H1 (cell line): ENCODE measurements at regions not wholly inside any gene's neighbourhood (a gene's known extent, or its start where the extent isn't known, plus 50 kb on each side); places are given as distances from the start of the nearest gene placed in this dataset.

ENCODE experiments used
- CTCF ChIA-PET: fragments of 300-600 bp; sonication (Branson Sonifier 250); formaldehyde crosslinking; loops from one replicate; lab custom pipeline; 2021; ENCODE audit not compliant: partially characterized antibody; lab: Charles Lee
- POLR2A ChIA-PET: fragments of 300-600 bp; sonication (Branson Sonifier 250); formaldehyde crosslinking; loops from one replicate; lab custom pipeline; 2021; ENCODE audit warnings: inconsistent platforms; ENCODE audit not compliant: partially characterized antibody; lab: Charles Lee
- DNase-seq, 2 experiments: peaks; one replicate each; pipeline versions ENCODE4 v3.0.0 to v3.0.0-alpha.2; 2010 to 2022; ENCODE audit warnings: low spot score in 2 of 2, low read depth in 1 of 2, mixed read lengths in 1 of 2
- FAIRE-seq: peaks from 2 replicates; lab custom pipeline; 2011; peaks lifted over from hg19 to GRCh38; lab: Jason Lieb, UNC
- H2AFZ ChIP-seq: 2 replicates; pipeline ENCODE4 v1.8.1; 2012; ENCODE audit warnings: low read length, inconsistent platforms
- H2AK5ac ChIP-seq: 2 replicates; pipeline ENCODE4 v1.6.1; 2013; ENCODE audit warnings: low read depth, low read length
- H2BK120ac ChIP-seq: replicated peaks from 2 replicates; pipeline ENCODE3; 2013; ENCODE audit warnings: low read depth, low read length, inconsistent platforms
- H2BK12ac ChIP-seq: 2 replicates; pipeline ENCODE4 v1.6.1; 2013; ENCODE audit warnings: low read depth, low read length
- H2BK15ac ChIP-seq: 2 replicates; pipeline ENCODE4 v1.6.1; 2013; ENCODE audit warnings: low read length
- H2BK20ac ChIP-seq: 2 replicates; pipeline ENCODE4 v1.6.1; 2013; ENCODE audit warnings: low read length
- H2BK5ac ChIP-seq: 2 replicates; pipeline ENCODE4 v1.6.1; 2013; ENCODE audit warnings: low read depth, low read length
- H3K14ac ChIP-seq: 2 replicates; pipeline ENCODE4 v1.6.1; 2013; ENCODE audit warnings: inconsistent platforms; ENCODE audit not compliant: insufficient read length
- H3K18ac ChIP-seq: 2 replicates; pipeline ENCODE4 v1.6.1; 2013; ENCODE audit warnings: low read length; ENCODE audit errors: extremely low read depth
- H3K23ac ChIP-seq: 2 replicates; pipeline ENCODE4 v1.6.1; 2013; ENCODE audit warnings: inconsistent platforms; ENCODE audit not compliant: insufficient read length
- H3K23me2 ChIP-seq: 2 replicates; pipeline ENCODE4 v1.6.1; 2013; ENCODE audit warnings: low read depth, low read length
- H3K27ac ChIP-seq: 2 replicates; pipeline ENCODE4 v1.6.1; 2011; ENCODE audit warnings: low read depth, low read length, inconsistent platforms
- H3K27me3 ChIP-seq, 4 experiments: replicated peaks in 1 of 4; 1 replicate in 1 of 4; 2 replicates in 3 of 4; pipeline versions ENCODE4 v1.6.1 to v1.8.1; 2011 to 2013; ENCODE audit warnings: low read length in 3 of 4, mild to moderate bottlenecking in 3 of 4, inconsistent platforms in 2 of 4, mixed read lengths in 2 of 4, moderate library complexity in 1 of 4; ENCODE audit not compliant: control insufficient read depth in 3 of 4, insufficient read depth in 3 of 4; ENCODE audit errors: extremely low read depth in 1 of 4
- H3K36me3 ChIP-seq, 4 experiments: 2 replicates each; pipeline versions ENCODE4 v1.6.1 to v1.8.1; 2011 to 2013; ENCODE audit warnings: mild to moderate bottlenecking in 4 of 4, low read length in 3 of 4, moderate library complexity in 2 of 4, control low read depth in 1 of 4, inconsistent platforms in 1 of 4; ENCODE audit not compliant: insufficient read depth in 4 of 4, control insufficient read depth in 2 of 4
- H3K4ac ChIP-seq: replicated peaks from 2 replicates; pipeline ENCODE3; 2013; ENCODE audit warnings: low read length, low read depth, mixed read lengths, inconsistent platforms; ENCODE audit not compliant: insufficient read length
- H3K4me1 ChIP-seq, 4 experiments: replicated peaks in 1 of 4; 1 replicate in 1 of 4; 2 replicates in 3 of 4; pipeline versions ENCODE4 v1.6.1 to v1.8.1; 2011 to 2013; ENCODE audit warnings: low read length in 3 of 4, inconsistent platforms in 2 of 4, mixed read lengths in 1 of 4; ENCODE audit not compliant: insufficient read depth in 4 of 4, control insufficient read depth in 3 of 4
- H3K4me2 ChIP-seq, 2 experiments: 2 replicates each; pipeline versions ENCODE4 v1.6.1 to v1.8.1; 2011 to 2013; ENCODE audit warnings: low read depth in 2 of 2, low read length in 2 of 2, control low read depth in 1 of 2, inconsistent platforms in 1 of 2, mild to moderate bottlenecking in 1 of 2; ENCODE audit not compliant: insufficient read depth in 1 of 2
- H3K4me3 ChIP-seq, 4 experiments: fragments of 200-600, 300-600 bp in 1 of 4; sonication (generic), shearing (Covaris generic), sonication (Bioruptor Twin) in 1 of 4; 2 replicates each; pipeline versions ENCODE4 v1.5.1 to v1.8.1; 2011 to 2016; ENCODE audit warnings: low read length in 4 of 4, low read depth in 3 of 4, control low read depth in 2 of 4, inconsistent platforms in 2 of 4, mild to moderate bottlenecking in 2 of 4, mixed read lengths in 1 of 4, moderate library complexity in 1 of 4; ENCODE audit not compliant: insufficient read depth in 2 of 4; ENCODE audit errors: extremely low read depth in 1 of 4
- H3K56ac ChIP-seq: replicated peaks from 2 replicates; pipeline ENCODE3; 2013; ENCODE audit warnings: low read depth, mild to moderate bottlenecking, mixed read lengths, low read length, inconsistent platforms; ENCODE audit not compliant: insufficient read length
- H3K79me1 ChIP-seq: 2 replicates; pipeline ENCODE4 v1.6.1; 2013; ENCODE audit warnings: low read depth, low read length, control low read depth
- H3K79me2 ChIP-seq, 2 experiments: 2 replicates each; pipeline versions ENCODE4 v1.6.1 to v1.8.1; 2012 to 2013; ENCODE audit warnings: low read length in 2 of 2, mild to moderate bottlenecking in 2 of 2, inconsistent platforms in 1 of 2; ENCODE audit not compliant: insufficient read depth in 2 of 2, control insufficient read depth in 1 of 2
- H3K9ac ChIP-seq, 4 experiments: replicated peaks in 1 of 4; 1 replicate in 1 of 4; 2 replicates in 3 of 4; pipeline versions ENCODE4 v1.6.1 to v1.8.1; 2011 to 2013; ENCODE audit warnings: low read depth in 3 of 4, low read length in 3 of 4, control low read depth in 2 of 4, mild to moderate bottlenecking in 2 of 4, moderate library complexity in 2 of 4, inconsistent platforms in 1 of 4; ENCODE audit errors: extremely low read depth in 1 of 4
- H3K9me3 ChIP-seq, 2 experiments: 2 replicates each; pipeline versions ENCODE4 v1.6.1 to v1.8.1; 2012 to 2013; ENCODE audit warnings: mild to moderate bottlenecking in 2 of 2, moderate library complexity in 2 of 2, control low read depth in 1 of 2, inconsistent platforms in 1 of 2, low read depth in 1 of 2, low read length in 1 of 2, mixed read lengths in 1 of 2; ENCODE audit not compliant: insufficient read depth in 2 of 2
- H4K20me1 ChIP-seq, 2 experiments: replicated peaks in 1 of 2; 2 replicates each; pipeline versions ENCODE3 to v1.8.1; 2011 to 2013; ENCODE audit warnings: inconsistent platforms in 2 of 2, low read length in 2 of 2, mild to moderate bottlenecking in 1 of 2; ENCODE audit not compliant: insufficient read depth in 2 of 2, control insufficient read depth in 1 of 2
- H4K5ac ChIP-seq: 2 replicates; pipeline ENCODE4 v1.6.1; 2013; ENCODE audit warnings: low read length, low read depth, mixed read lengths, inconsistent platforms; ENCODE audit not compliant: insufficient read length
- H4K8ac ChIP-seq: 2 replicates; pipeline ENCODE4 v1.8.0; 2013; ENCODE audit warnings: mild to moderate bottlenecking, moderate library complexity, low read length, inconsistent platforms; ENCODE audit not compliant: insufficient read depth; ENCODE audit errors: extremely low read depth
- H4K91ac ChIP-seq: replicated peaks from 2 replicates; pipeline ENCODE3; 2013; ENCODE audit warnings: low read length, mixed read lengths, inconsistent platforms; ENCODE audit not compliant: insufficient read length
- EP300 ChIP-seq, 2 experiments: IDR thresholded peaks; 1 replicate in 1 of 2; 2 replicates in 1 of 2; pipeline ENCODE4 v1.6.1; 2011 to 2012; ENCODE audit warnings: low read depth in 2 of 2, low read length in 2 of 2, mild to moderate bottlenecking in 2 of 2, borderline replicate concordance in 1 of 2, inconsistent platforms in 1 of 2, moderate library complexity in 1 of 2
- WGBS, 2 experiments: shearing (Covaris generic) in 1 of 2; methylation state at CpG; one replicate each; pipeline versions ENCODE4 v1.1.6 to v1.1.7; 2013 to 2015; ENCODE audit warnings: low lambda C conversion rate in 2 of 2, mixed read lengths in 2 of 2, inconsistent platforms in 1 of 2, low coverage in 1 of 2, missing lambda C conversion rate in 1 of 2; ENCODE audit not compliant: insufficient replicate concordance in 2 of 2, insufficient coverage in 1 of 2, insufficient read length in 1 of 2; ENCODE audit errors: extremely low coverage in 1 of 2, missing lambda C conversion rate in 1 of 2; 5-methylcytosine and 5-hydroxymethylcytosine counted together

GRCh38 chr10:78544423-78545090 lies 510.9 kb downstream of the RPS24 start:
- FAIRE-seq = no peak

More at GRCh38 chr10:78544423-78545090, 510.9 kb downstream of the RPS24 start:
- H2AK5ac ChIP-seq = no peak overlapping the region
- no peak overlapping the region for H2BK12ac ChIP-seq
- H3K79me2 ChIP-seq = no peaks in the 10 kb centered on the region
- H3K4me2 ChIP-seq = no peak overlapping the region
- no peak overlapping the region for H3K18ac ChIP-seq
- no peaks in the 10 kb centered on the region for H3K79me1 ChIP-seq
- no peak overlapping the region for H4K5ac ChIP-seq
- no peak overlapping the region for H3K14ac ChIP-seq
- H3K27me3 ChIP-seq = no peaks in the 10 kb centered on the region
- no peak overlapping the region for H3K4me3 ChIP-seq
- H2BK20ac ChIP-seq = no peak overlapping the region
- H4K91ac ChIP-seq = no peak overlapping the region
- no peak overlapping the region for H4K8ac ChIP-seq
- ChIA-PET CTCF (interaction anchor here (1.6 to 3.3 kb wide), 2 partner anchors 12 to 16 kb away, joined by 4 to 10 read pairs; no protein-coding TSS in a partner anchor), POLR2A (no interaction called here)
- H3K9ac ChIP-seq = no peak overlapping the region
- no peaks in the 10 kb centered on the region for H4K20me1 ChIP-seq
- peaks cover 0 to 7% (median 0%) of the 10 kb centered on the region in 4 experiments; a peak in 4 of 7 replicates for H3K4me1 ChIP-seq
- DNase-seq = no peak
- no peaks in the 10 kb centered on the region for H3K23me2 ChIP-seq
- no peak overlapping the region for H3K27ac ChIP-seq
- H3K36me3 ChIP-seq = no peaks in the 10 kb centered on the region
- no peak overlapping the region for H2AFZ ChIP-seq
- TF ChIP-seq EP300 (IDR thresholded peaks at IDR 0.05; ENCODE audit: borderline replicate concordance in 1 of 2, low read depth in 2 of 2, low read length in 2 of 2) = no peak
- no peak overlapping the region for H3K23ac ChIP-seq
- no peak overlapping the region for H2BK5ac ChIP-seq
- no peak overlapping the region for H2BK120ac ChIP-seq
- H3K9me3 ChIP-seq = no peaks in the 10 kb centered on the region
- H3K4ac ChIP-seq = no peak overlapping the region
- no peak overlapping the region for H2BK15ac ChIP-seq
- WGBS, 2 experiments = 88% methylated on average over 9 of the region's 9 CpGs; no CpG with 5 or more reads in 1 of the 2 experiments
- H3K56ac ChIP-seq = no peak overlapping the region
